Gastrocnemius medialis (tissue), 4 donors: ENCODE measurements at regions not wholly inside any gene's neighbourhood (a gene's known extent, or its start where the extent isn't known, plus 50 kb on each side); places are given as distances from the start of the nearest gene placed in this dataset.
"Not testable (repeated sequence)": the region's sequence is repeated elsewhere in the genome, so short reads cannot be mapped to it uniquely, and the experiment has no call there.

Experiments
- ATAC-seq, 2 donors: fragments of 150-250 bp; one replicate each; pipeline ENCODE4 v1.9.1; 2016
- DNase-seq, 2 donors: peaks; one replicate each; pipeline ENCODE4 v3.0.0-alpha.2; 2019
- H3K27ac ChIP-seq, 4 donors: fragments of 200-600 bp; sonication (generic); 1 replicate in 1 of 4; 2 replicates in 3 of 4; pipeline ENCODE4 v1.5.1; 2016 to 2018; ENCODE audit warnings: mild to moderate bottlenecking in 2 of 4, moderate library complexity in 1 of 4
- H3K27me3 ChIP-seq, 3 donors: fragments of 200-600 bp; sonication (generic) in 2 of 3; 1 replicate in 1 of 3; 2 replicates in 2 of 3; pipeline versions ENCODE4 v1.5.1 to v1.6.0; 2016 to 2019; ENCODE audit warnings: mild to moderate bottlenecking in 1 of 3, moderate library complexity in 1 of 3
- H3K36me3 ChIP-seq, 2 donors: fragments of 200-600 bp; sonication (generic) in 1 of 2; one replicate each; pipeline ENCODE4 v1.5.1; 2017 to 2018
- H3K4me1 ChIP-seq, 2 donors: fragments of 200-600 bp; sonication (generic) in 1 of 2; one replicate each; pipeline ENCODE4 v1.5.1; 2016 to 2017; ENCODE audit warnings: mild to moderate bottlenecking in 2 of 2
- H3K4me3 ChIP-seq, 4 donors: fragments of 200-600 bp; sonication (generic) in 3 of 4; 1 replicate in 1 of 4; 2 replicates in 3 of 4; pipeline ENCODE4 v1.5.1; 2016 to 2019; ENCODE audit warnings: mild to moderate bottlenecking in 2 of 4
- H3K9me3 ChIP-seq, 3 donors: fragments of 200-600 bp; sonication (generic) in 2 of 3; 1 replicate in 1 of 3; 2 replicates in 2 of 3; pipeline ENCODE4 v1.5.1; 2016 to 2019
- CTCF ChIP-seq, 5 experiments: fragments of 450-650 bp in 3 of 5; fragments of 200-600 bp in 2 of 5; sonication (generic) in 2 of 5; IDR thresholded peaks in 4 of 5; conservative IDR thresholded peaks in 1 of 5; 1 replicate in 4 of 5; 2 replicates in 1 of 5; pipeline ENCODE4 v1.5.1; 2016 to 2019; ENCODE audit warnings: antibody characterized with exemption in 5 of 5, mild to moderate bottlenecking in 3 of 5, moderate library complexity in 3 of 5
- POLR2A ChIP-seq, 2 donors: fragments of 450-650 bp; IDR thresholded peaks; one replicate each; pipeline ENCODE4 v1.6.1; 2017; ENCODE audit warnings: antibody characterized with exemption in 2 of 2, mild to moderate bottlenecking in 2 of 2, moderate library complexity in 2 of 2
- in situ Hi-C, 4 donors: fragments of 200-750 bp; cut with MboI; loops; one replicate each; pipeline versions ENCODE4 v1.15.0 to v1.8.0; 2017; ENCODE audit warnings: low sequenced_read_pairs in 4 of 4
- intact Hi-C: fragments of 100-400 bp; cut with DNase I; formaldehyde crosslinking; loops from one replicate; pipeline ENCODE4 v1.15.1; 2023; ENCODE audit warnings: low total_unique reads

DNA sequence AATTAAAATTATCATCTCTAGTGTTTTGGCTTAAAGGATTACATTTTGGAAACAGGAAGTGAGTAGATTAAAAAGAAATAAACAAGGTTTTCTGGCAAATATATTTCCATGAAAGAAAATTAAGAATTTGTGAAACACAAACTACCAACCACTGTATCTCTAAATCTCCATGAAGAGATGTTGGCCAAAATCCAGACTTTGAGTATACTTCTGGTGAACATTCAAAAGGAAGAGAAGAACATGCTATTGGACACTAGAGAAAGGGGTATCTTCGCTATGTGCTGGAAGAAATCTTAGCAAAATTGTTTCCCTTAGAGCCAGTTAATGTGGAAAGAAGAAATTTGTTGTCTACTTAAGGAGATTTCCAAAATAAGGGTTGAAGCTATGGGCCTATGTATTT is 710.4 kb upstream of the CTNND2 start:
- intact Hi-C loops, result no loop called here
- Histone ChIP-seq H3K4me1 (no peaks in the 10 kb centered on the region), H3K9me3 (no peaks in the 10 kb centered on the region), H3K27ac (no peak overlapping the region), H3K36me3 (no peaks in the 10 kb centered on the region), H3K4me3 (no peak overlapping the region), H3K27me3 (no peaks in the 10 kb centered on the region)
- ATAC-seq (no peak), DNase-seq (no peak)
- in situ Hi-C loops, result no loop called here
- no peak for TF ChIP-seq CTCF (IDR thresholded peaks at IDR 0.05 in 4 of 5, conservative IDR thresholded peaks at IDR 0.05 in 1 of 5)

DNA sequence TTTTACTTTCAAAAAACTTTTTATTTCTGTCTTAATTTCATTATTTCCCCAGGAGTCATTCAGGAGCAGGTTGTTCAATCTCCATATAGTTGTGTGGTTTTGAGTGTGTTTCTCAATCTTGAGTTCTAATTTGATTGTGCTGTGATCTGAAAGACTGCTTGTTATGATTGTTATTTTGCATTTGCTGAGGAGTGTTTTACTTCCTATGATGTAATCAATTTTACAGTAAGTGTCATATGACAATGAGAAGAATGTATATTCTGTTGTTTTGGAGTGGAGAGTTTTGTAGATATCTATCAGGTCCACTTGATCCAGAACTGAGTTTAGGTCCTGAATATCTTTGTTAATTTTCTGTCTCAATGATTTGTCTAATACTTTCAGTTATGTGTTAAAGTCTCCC is 706.9 kb upstream of the CTNND2 start:
- no peak overlapping the region for H3K27ac ChIP-seq
- in situ Hi-C loops, result no loop called here
- intact Hi-C loops, result no loop called here
- ATAC-seq, result no peak
- TF ChIP-seq POLR2A (IDR thresholded peaks at IDR 0.05) (no peak), CTCF (IDR thresholded peaks at IDR 0.05 in 4 of 5, conservative IDR thresholded peaks at IDR 0.05 in 1 of 5) (no peak)
- no peak overlapping the region for H3K4me3 ChIP-seq
- H3K36me3 ChIP-seq, result no peaks in the 10 kb centered on the region
- no peaks in the 10 kb centered on the region for H3K9me3 ChIP-seq
- no peaks in the 10 kb centered on the region for H3K27me3 ChIP-seq
- no peak for DNase-seq
- no peaks in the 10 kb centered on the region for H3K4me1 ChIP-seq

GRCh38 chr5:12607817-12608216 is 703.6 kb upstream of the CTNND2 start:
- ATAC-seq, H3K27me3 ChIP-seq, H3K27ac ChIP-seq, H3K4me3 ChIP-seq, intact Hi-C loops, H3K36me3 ChIP-seq, H3K4me1 ChIP-seq, DNase-seq, in situ Hi-C loops, H3K9me3 ChIP-seq: not testable (repeated sequence)

GRCh38 chr5:12592228-12592627 is 688.0 kb upstream of the CTNND2 start:
- TF ChIP-seq CTCF (IDR thresholded peaks at IDR 0.05 in 4 of 5, conservative IDR thresholded peaks at IDR 0.05 in 1 of 5), result no peak
- no peak for TF ChIP-seq POLR2A (IDR thresholded peaks at IDR 0.05)
- H3K27ac ChIP-seq, result no peak overlapping the region
- ATAC-seq, result no peak
- no peak overlapping the region for H3K4me3 ChIP-seq
- intact Hi-C loops, result no loop called here
- no peaks in the 10 kb centered on the region for H3K4me1 ChIP-seq
- in situ Hi-C loops, result no loop called here
- no peaks in the 10 kb centered on the region for H3K9me3 ChIP-seq
- DNase-seq, result no peak
- no peaks in the 10 kb centered on the region for H3K36me3 ChIP-seq
- no peaks in the 10 kb centered on the region for H3K27me3 ChIP-seq

GRCh38 chr5:12586406-12586805 is 682.2 kb upstream of the CTNND2 start:
- Histone ChIP-seq H3K9me3 (no peaks in the 10 kb centered on the region), H3K4me3 (no peak overlapping the region), H3K27me3 (no peaks in the 10 kb centered on the region), H3K4me1 (no peaks in the 10 kb centered on the region), H3K36me3 (no peaks in the 10 kb centered on the region), H3K27ac (no peak overlapping the region)
- in situ Hi-C loops, result no loop called here
- DNase-seq, result no peak
- intact Hi-C loops, result no loop called here
- TF ChIP-seq POLR2A (IDR thresholded peaks at IDR 0.05) (no peak), CTCF (IDR thresholded peaks at IDR 0.05 in 4 of 5, conservative IDR thresholded peaks at IDR 0.05 in 1 of 5) (no peak)
- ATAC-seq, result no peak

DNA sequence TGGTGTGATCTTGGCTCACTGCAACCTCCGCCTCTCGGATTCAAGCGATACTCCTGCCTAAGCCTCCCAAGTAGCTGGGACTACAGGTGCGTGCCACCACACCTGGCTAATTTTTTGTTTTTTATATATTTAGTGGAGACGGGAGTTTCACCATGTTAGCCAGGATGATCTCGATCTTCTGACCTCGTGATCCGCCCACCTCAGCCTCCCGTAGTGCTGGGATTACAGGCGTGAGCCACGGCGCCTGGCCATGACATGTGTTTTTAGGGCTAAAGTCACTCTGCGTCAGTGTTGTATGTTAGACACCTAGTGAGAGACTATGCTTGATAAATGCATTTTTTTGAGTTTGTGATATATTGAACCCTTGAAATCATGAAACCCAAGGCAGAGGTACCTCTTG is 674.6 kb upstream of the CTNND2 start:
- H3K36me3 ChIP-seq, ATAC-seq, in situ Hi-C loops, intact Hi-C loops, H3K9me3 ChIP-seq, H3K4me1 ChIP-seq, DNase-seq, H3K27me3 ChIP-seq, H3K4me3 ChIP-seq, H3K27ac ChIP-seq: not testable (repeated sequence)

- H3K27ac ChIP-seq, DNase-seq, intact Hi-C loops, H3K4me3 ChIP-seq, H3K4me1 ChIP-seq, ATAC-seq, H3K9me3 ChIP-seq, H3K36me3 ChIP-seq, in situ Hi-C loops, H3K27me3 ChIP-seq: not testable (repeated sequence)
These were observed 672.7 kb upstream of the CTNND2 start for GRCh38 chr5:12576953-12577352.

DNA sequence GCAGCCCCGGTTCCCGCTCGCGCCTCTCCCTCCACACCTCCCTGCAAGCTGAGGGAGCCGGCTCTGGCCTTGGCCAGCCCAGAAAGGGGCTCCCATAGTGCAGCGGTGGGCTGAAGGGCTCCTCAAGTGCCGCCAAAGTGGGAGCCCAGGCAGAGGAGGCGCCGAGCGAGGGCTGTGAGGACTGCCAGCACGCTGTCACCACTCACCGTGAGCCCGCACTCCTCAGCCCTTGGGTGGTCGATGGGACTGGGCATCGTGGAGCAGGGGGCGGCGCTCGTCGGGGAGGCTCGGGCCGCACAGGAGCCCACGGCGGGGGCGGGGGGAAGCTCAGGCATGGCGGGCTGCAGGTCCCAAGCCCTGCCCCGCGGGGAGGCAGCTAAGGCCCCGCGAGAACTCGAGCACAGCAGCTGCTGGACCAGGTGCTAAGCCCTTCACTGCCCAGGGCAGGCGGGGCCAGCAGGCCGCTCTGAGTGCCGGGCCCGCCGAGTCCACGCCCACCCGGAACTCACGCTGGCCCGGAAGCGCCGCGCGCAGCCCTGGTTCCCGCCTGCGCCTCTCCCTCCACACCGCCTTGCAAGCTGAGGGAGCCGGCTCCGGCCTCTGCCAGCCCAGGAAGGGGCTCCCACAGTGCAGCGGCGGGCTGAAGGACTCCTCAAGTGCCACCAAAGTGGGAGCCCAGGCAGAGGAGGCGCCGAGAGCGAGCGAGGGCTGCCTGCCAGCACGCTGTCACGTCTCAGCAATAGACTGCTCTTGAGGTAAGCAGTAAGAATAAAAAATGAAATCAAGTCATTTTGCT is 670.2 kb upstream of the CTNND2 start:
- H3K27me3 ChIP-seq, H3K27ac ChIP-seq, ATAC-seq, in situ Hi-C loops, intact Hi-C loops, H3K4me3 ChIP-seq, H3K36me3 ChIP-seq, H3K4me1 ChIP-seq, DNase-seq, H3K9me3 ChIP-seq: not testable (repeated sequence)
